ENCODE measurements at regions not wholly inside any gene's neighbourhood (a gene's known extent, or its start where the extent isn't known, plus 50 kb on each side); places are given as distances from the start of the nearest gene placed in this dataset.

DNA sequence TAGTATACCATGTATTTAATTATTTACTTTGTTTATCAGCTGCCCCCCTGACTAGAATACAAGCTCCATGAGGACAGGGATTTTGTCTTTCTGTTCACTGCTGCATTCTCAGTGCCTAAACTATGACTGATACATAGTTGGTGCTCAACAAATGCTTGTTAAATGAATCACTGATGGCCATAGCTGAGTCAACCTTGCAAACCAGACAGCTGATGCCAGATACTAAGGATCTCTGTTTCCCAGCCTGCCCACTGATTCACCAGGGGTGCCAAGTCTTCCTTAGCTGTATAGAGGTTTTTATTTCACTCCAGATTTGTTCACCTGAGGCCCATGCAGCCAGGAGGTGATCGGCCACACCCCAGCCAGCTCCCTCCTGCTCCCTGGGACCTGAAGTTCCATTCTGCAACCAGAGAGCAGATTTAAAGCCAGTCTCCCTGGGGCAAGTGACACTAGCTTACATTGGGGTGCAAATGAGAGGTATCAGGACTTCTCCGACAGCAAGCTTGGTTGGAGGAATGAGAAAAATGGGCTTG is 92.2 kb downstream of the C1QL2 start:
- in situ Hi-C loops (cut with MboI), result no loop called here

DNA sequence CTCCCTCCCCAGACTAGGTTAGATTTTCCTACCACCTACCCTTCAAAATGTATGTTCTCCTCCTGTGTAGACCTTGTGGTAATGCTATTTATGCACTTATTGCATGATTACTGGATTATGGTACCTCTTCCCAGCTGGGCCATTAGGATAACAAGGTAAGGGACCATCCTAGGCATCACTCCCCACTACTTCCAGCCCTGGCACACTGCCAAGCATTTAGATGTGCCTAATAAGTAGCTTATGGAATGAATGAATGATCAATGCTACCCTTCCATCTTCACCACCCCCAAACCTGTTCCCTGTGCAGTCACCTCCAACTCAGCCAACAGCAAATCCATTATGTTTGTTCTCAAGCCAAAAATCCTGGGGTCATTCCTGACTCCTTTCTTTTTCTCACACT is 93.4 kb downstream of the C1QL2 start:
- no peaks in the 10 kb centered on the region; the same call in none of the 2 replicates for H3K27me3 ChIP-seq (replicated peaks; ENCODE audit: insufficient read depth)
- H3K9me2 ChIP-seq (ENCODE audit: insufficient read depth), result no peaks in the 10 kb centered on the region
- H4K20me1 ChIP-seq (ENCODE audit: insufficient read depth), result no peaks in the 10 kb centered on the region
- H3F3A ChIP-seq (ENCODE audit: insufficient read depth), result no peaks in the 10 kb centered on the region; the same call in 1 of the 2 replicates
- H3K27ac ChIP-seq, result no peak overlapping the region
- no peak for DNase-seq
- H3K36me3 ChIP-seq (ENCODE audit: low read depth), result no peaks in the 10 kb centered on the region
- no peak overlapping the region for H2AFZ ChIP-seq
- H3K4me1 ChIP-seq (ENCODE audit: insufficient read depth), result no peaks in the 10 kb centered on the region
- H3K9me3 ChIP-seq (ENCODE audit: low read depth), result no peaks in the 10 kb centered on the region
- no peak overlapping the region for H3K4me2 ChIP-seq (ENCODE audit: unreplicated experiment)
- H3K9ac ChIP-seq, result no peak overlapping the region
- no peak overlapping the region for H3K4me3 ChIP-seq
- TF ChIP-seq EZH2 (IDR thresholded peaks at IDR 0.05; ENCODE audit: insufficient read depth, poor library complexity, severe bottlenecking) (no peak), EZH2phosphoT487 (IDR thresholded peaks at IDR 0.05; ENCODE audit: insufficient read depth, low read depth) (no peak)
- H3K79me2 ChIP-seq (ENCODE audit: insufficient read depth), result no peaks in the 10 kb centered on the region
- in situ Hi-C loops (cut with MboI), result no loop called here

More for the DNA sequence above, 92.2 kb downstream of the C1QL2 start:
- Histone ChIP-seq H3K36me3 (ENCODE audit: low read depth) (no peaks in the 10 kb centered on the region), H3K4me2 (ENCODE audit: unreplicated experiment) (no peak overlapping the region), H3F3A (ENCODE audit: insufficient read depth) (no peaks in the 10 kb centered on the region; the same call in 1 of the 2 replicates), H3K9me2 (ENCODE audit: insufficient read depth) (no peaks in the 10 kb centered on the region), H4K20me1 (ENCODE audit: insufficient read depth) (no peaks in the 10 kb centered on the region), H3K4me1 (ENCODE audit: insufficient read depth) (no peaks in the 10 kb centered on the region), H3K79me2 (ENCODE audit: insufficient read depth) (no peaks in the 10 kb centered on the region), H3K4me3 (no peak overlapping the region), H3K9ac (no peak overlapping the region), H3K27ac (no peak overlapping the region), H2AFZ (no peak overlapping the region), H3K9me3 (ENCODE audit: low read depth) (no peaks in the 10 kb centered on the region), H3K27me3 (replicated peaks; ENCODE audit: insufficient read depth) (peaks cover 12% of the 10 kb centered on the region)
- DNase-seq, result peak; percentile 51
- TF ChIP-seq EZH2phosphoT487 (IDR thresholded peaks at IDR 0.05; ENCODE audit: insufficient read depth, low read depth) (no peak), EZH2 (IDR thresholded peaks at IDR 0.05; ENCODE audit: insufficient read depth, poor library complexity, severe bottlenecking) (no peak)
- WGBS, 2 experiments (ENCODE audit: low coverage in 1 of 2, low lambda C conversion rate in 2 of 2, missing lambda C conversion rate in 2 of 2), result 33 to 48% methylated on average over 2 of the region's 2 CpGs

DNA sequence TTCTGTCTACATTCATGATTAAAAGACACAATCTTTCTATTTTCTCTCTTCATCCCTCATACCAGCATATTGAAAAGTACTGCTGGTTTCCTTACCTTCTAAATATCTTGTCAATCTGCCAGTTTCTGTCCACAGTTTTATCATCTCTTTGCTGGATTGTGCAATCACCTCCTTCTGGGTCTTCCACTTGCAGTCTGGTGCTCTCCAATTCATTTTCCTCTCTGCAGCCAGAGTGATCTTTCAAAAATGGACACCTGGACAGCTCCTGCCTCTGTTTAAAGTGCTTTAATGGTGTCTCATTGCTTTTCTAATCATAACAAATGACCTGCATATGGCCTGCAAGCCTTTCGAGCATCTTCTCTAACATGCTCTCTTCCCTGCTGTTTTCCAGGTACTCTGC is 94.0 kb downstream of the C1QL2 start:
- Histone ChIP-seq H3K9me2 (ENCODE audit: insufficient read depth) (no peaks in the 10 kb centered on the region), H3K79me2 (ENCODE audit: insufficient read depth) (no peaks in the 10 kb centered on the region), H3K27me3 (replicated peaks; ENCODE audit: insufficient read depth) (no peaks in the 10 kb centered on the region; the same call in none of the 2 replicates), H3K4me3 (no peak overlapping the region), H3K27ac (no peak overlapping the region), H3K9ac (no peak overlapping the region), H3K4me2 (ENCODE audit: unreplicated experiment) (no peak overlapping the region), H4K20me1 (ENCODE audit: insufficient read depth) (no peaks in the 10 kb centered on the region), H3K36me3 (ENCODE audit: low read depth) (no peaks in the 10 kb centered on the region), H3F3A (ENCODE audit: insufficient read depth) (no peaks in the 10 kb centered on the region; the same call in 1 of the 2 replicates), H3K4me1 (ENCODE audit: insufficient read depth) (no peaks in the 10 kb centered on the region), H3K9me3 (ENCODE audit: low read depth) (no peaks in the 10 kb centered on the region), H2AFZ (no peak overlapping the region)
- 25 to 28% methylated on average over 1 of the region's 1 CpG for WGBS, 2 experiments (ENCODE audit: low coverage in 1 of 2, low lambda C conversion rate in 2 of 2, missing lambda C conversion rate in 2 of 2)
- peak; percentile 4 for DNase-seq
- in situ Hi-C loops (cut with MboI), result no loop called here
- TF ChIP-seq EZH2phosphoT487 (IDR thresholded peaks at IDR 0.05; ENCODE audit: insufficient read depth, low read depth) (no peak), EZH2 (IDR thresholded peaks at IDR 0.05; ENCODE audit: insufficient read depth, poor library complexity, severe bottlenecking) (no peak)

DNA sequence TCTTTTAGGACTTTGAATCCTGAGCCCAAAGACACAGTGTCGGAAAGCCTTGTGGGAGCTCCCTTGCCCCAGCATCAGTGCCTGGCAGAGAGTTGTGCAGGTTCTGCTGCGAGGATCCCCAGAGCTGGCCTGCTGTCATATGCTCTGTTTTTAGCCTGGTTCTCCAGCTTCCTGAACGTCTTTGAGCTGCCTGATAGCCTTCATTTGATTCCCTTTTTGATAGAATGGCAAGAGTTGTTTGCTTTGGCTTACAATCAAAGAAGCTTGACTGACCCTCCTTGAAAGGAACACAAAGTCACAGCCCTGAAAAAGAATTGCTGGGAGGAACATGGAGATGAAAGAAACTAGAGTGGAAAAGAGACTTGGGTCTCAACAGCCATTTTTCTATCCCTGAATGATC is 95.4 kb downstream of the C1QL2 start:
- in situ Hi-C loops (cut with MboI), result no loop called here
- Histone ChIP-seq H3K9ac (no peak overlapping the region), H3F3A (ENCODE audit: insufficient read depth) (no peaks in the 10 kb centered on the region; the same call in 1 of the 2 replicates), H3K79me2 (ENCODE audit: insufficient read depth) (no peaks in the 10 kb centered on the region), H3K36me3 (ENCODE audit: low read depth) (no peaks in the 10 kb centered on the region), H3K9me3 (ENCODE audit: low read depth) (no peaks in the 10 kb centered on the region), H4K20me1 (ENCODE audit: insufficient read depth) (no peaks in the 10 kb centered on the region), H3K27ac (no peak overlapping the region), H3K27me3 (replicated peaks; ENCODE audit: insufficient read depth) (no peaks in the 10 kb centered on the region; the same call in none of the 2 replicates), H2AFZ (no peak overlapping the region), H3K9me2 (ENCODE audit: insufficient read depth) (no peaks in the 10 kb centered on the region), H3K4me3 (no peak overlapping the region), H3K4me2 (ENCODE audit: unreplicated experiment) (no peak overlapping the region), H3K4me1 (ENCODE audit: insufficient read depth) (no peaks in the 10 kb centered on the region)
- WGBS, 2 experiments (ENCODE audit: low coverage in 1 of 2, low lambda C conversion rate in 2 of 2, missing lambda C conversion rate in 2 of 2), result 20 to 27% methylated on average over 3 of the region's 3 CpGs
- no peak for DNase-seq
- TF ChIP-seq EZH2 (IDR thresholded peaks at IDR 0.05; ENCODE audit: insufficient read depth, poor library complexity, severe bottlenecking), result no peak
- no peak for TF ChIP-seq EZH2phosphoT487 (IDR thresholded peaks at IDR 0.05; ENCODE audit: insufficient read depth, low read depth)

DNA sequence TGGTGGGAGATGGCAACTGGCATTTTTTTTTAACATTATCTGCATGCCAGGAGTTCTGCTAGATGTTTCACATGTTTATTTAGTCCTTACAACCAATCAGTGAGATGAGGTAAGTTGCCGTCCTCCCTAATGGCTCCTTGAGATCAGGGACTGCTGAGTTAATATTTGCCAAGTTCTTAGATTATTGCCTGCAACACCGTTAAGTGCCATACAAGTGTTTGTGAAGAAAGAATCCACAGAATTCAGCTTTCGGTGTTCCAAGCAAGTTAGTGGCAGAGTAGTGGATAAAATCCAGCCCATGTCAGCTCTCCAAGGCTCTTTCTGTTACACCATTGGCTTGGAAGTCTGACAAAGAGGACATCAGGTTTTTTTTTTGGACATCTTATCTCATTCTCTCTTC is 95.9 kb downstream of the C1QL2 start:
- WGBS, 2 experiments (ENCODE audit: low coverage in 1 of 2, low lambda C conversion rate in 2 of 2, missing lambda C conversion rate in 2 of 2), result 2 to 3% methylated on average over 3 of the region's 3 CpGs

More for the DNA sequence above, 95.9 kb downstream of the C1QL2 start:
- Histone ChIP-seq H3K4me3 (no peak overlapping the region), H3K9ac (no peak overlapping the region), H3K79me2 (ENCODE audit: insufficient read depth) (no peaks in the 10 kb centered on the region), H3F3A (ENCODE audit: insufficient read depth) (no peaks in the 10 kb centered on the region; the same call in 1 of the 2 replicates), H3K27me3 (replicated peaks; ENCODE audit: insufficient read depth) (no peaks in the 10 kb centered on the region; the same call in none of the 2 replicates), H3K4me2 (ENCODE audit: unreplicated experiment) (no peak overlapping the region), H3K4me1 (ENCODE audit: insufficient read depth) (no peaks in the 10 kb centered on the region), H4K20me1 (ENCODE audit: insufficient read depth) (no peaks in the 10 kb centered on the region), H2AFZ (no peak overlapping the region), H3K9me2 (ENCODE audit: insufficient read depth) (no peaks in the 10 kb centered on the region), H3K36me3 (ENCODE audit: low read depth) (no peaks in the 10 kb centered on the region), H3K9me3 (ENCODE audit: low read depth) (no peaks in the 10 kb centered on the region), H3K27ac (no peak overlapping the region)
- in situ Hi-C loops (cut with MboI), result no loop called here
- TF ChIP-seq EZH2phosphoT487 (IDR thresholded peaks at IDR 0.05; ENCODE audit: insufficient read depth, low read depth), result no peak
- TF ChIP-seq EZH2 (IDR thresholded peaks at IDR 0.05; ENCODE audit: insufficient read depth, poor library complexity, severe bottlenecking), result no peak
- no peak for DNase-seq

Measured in GM23248 (cell line).